HL-60 (cell line): ENCODE measurements at regions not wholly inside any gene's neighbourhood (a gene's known extent, or its start where the extent isn't known, plus 50 kb on each side); places are given as distances from the start of the nearest gene placed in this dataset.

Experiments used
- DNase-seq, 2 experiments: peaks; one replicate each; pipeline ENCODE4 v3.0.0-alpha.2; 2010 to 2020; ENCODE audit warnings: low read depth in 1 of 2, low spot score in 1 of 2
- H3K27ac ChIP-seq: fragments of 250-450 bp; sonication (Bioruptor Pico); replicated peaks from 2 replicates; pipeline ENCODE4 v1.5.1; 2020; ENCODE audit warnings: mild to moderate bottlenecking, moderate library complexity
- H3K27me3 ChIP-seq: fragments of 250-450 bp; sonication (Bioruptor Pico); 2 replicates; pipeline ENCODE4 v1.5.1; 2021; ENCODE audit warnings: mild to moderate bottlenecking, moderate library complexity; ENCODE audit not compliant: insufficient read depth, poor library complexity, severe bottlenecking
- H3K4me3 ChIP-seq: replicated peaks from 2 replicates; pipeline ENCODE4 v1.5.1; 2011; ENCODE audit warnings: mild to moderate bottlenecking, control low read depth, low read length; ENCODE audit not compliant: insufficient read depth
- GABPA ChIP-seq: IDR thresholded peaks from 2 replicates; pipeline ENCODE4 v1.6.1; 2012; ENCODE audit warnings: low read depth
- POLR2AphosphoS5 ChIP-seq: IDR thresholded peaks from 2 replicates; pipeline ENCODE4 v1.6.1; 2012; ENCODE audit warnings: low read depth
- REST ChIP-seq: IDR thresholded peaks from 2 replicates; pipeline ENCODE4 v1.6.1; 2012; ENCODE audit warnings: low read depth; ENCODE audit not compliant: insufficient replicate concordance
- SPI1 ChIP-seq: IDR thresholded peaks from 2 replicates; pipeline ENCODE4 v1.6.1; 2012; ENCODE audit warnings: low read depth, mild to moderate bottlenecking, borderline replicate concordance
- TF ChIP-seq, protein P1 (sequence below): IDR thresholded peaks from one replicate; pipeline ENCODE4 v1.5.1; 2011; ENCODE audit warnings: low read length, control low read depth, inconsistent platforms; ENCODE audit not compliant: insufficient read depth

- TF ChIP-seq REST (no peak), SPI1 (no peak), GABPA (no peak), POLR2AphosphoS5 (no peak)
- TF ChIP-seq, protein P1, sequence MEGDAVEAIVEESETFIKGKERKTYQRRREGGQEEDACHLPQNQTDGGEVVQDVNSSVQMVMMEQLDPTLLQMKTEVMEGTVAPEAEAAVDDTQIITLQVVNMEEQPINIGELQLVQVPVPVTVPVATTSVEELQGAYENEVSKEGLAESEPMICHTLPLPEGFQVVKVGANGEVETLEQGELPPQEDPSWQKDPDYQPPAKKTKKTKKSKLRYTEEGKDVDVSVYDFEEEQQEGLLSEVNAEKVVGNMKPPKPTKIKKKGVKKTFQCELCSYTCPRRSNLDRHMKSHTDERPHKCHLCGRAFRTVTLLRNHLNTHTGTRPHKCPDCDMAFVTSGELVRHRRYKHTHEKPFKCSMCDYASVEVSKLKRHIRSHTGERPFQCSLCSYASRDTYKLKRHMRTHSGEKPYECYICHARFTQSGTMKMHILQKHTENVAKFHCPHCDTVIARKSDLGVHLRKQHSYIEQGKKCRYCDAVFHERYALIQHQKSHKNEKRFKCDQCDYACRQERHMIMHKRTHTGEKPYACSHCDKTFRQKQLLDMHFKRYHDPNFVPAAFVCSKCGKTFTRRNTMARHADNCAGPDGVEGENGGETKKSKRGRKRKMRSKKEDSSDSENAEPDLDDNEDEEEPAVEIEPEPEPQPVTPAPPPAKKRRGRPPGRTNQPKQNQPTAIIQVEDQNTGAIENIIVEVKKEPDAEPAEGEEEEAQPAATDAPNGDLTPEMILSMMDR = no peak
These were observed 224.0 kb upstream of the ZNF32 start for GRCh38 chr10:43872644-43873043.

DNA sequence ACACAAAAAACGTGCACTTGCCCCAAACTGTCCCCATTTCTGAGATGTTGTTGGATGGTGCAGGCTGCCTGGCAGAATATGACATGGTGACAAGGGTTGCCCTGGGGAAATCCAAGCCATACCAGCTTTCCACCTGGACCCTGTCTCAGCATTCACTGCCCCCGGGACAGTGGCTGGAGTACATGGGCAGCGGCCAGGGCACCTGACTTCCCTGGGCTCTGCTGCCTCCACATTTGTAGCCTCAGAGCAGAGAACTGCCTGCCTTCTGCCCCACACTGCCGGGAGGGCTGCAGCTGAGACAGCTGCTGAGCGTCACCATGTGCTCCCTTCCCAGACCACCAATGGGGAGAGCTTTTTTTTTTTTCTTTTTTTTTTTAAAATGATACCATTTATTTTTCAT, 222.9 kb upstream of the ZNF32 start:
- TF ChIP-seq GABPA (no peak), POLR2AphosphoS5 (no peak), REST (no peak), SPI1 (no peak)
- TF ChIP-seq, protein P1 = no peak
- DNase-seq = no peak
- Histone ChIP-seq H3K27ac (no peak overlapping the region), H3K27me3 (no peaks in the 10 kb centered on the region), H3K4me3 (no peak overlapping the region)

More at GRCh38 chr10:43872644-43873043, 224.0 kb upstream of the ZNF32 start:
- no peak overlapping the region for H3K4me3 ChIP-seq
- DNase-seq = no peak
- no peaks in the 10 kb centered on the region for H3K27me3 ChIP-seq
- no peak overlapping the region for H3K27ac ChIP-seq

DNA sequence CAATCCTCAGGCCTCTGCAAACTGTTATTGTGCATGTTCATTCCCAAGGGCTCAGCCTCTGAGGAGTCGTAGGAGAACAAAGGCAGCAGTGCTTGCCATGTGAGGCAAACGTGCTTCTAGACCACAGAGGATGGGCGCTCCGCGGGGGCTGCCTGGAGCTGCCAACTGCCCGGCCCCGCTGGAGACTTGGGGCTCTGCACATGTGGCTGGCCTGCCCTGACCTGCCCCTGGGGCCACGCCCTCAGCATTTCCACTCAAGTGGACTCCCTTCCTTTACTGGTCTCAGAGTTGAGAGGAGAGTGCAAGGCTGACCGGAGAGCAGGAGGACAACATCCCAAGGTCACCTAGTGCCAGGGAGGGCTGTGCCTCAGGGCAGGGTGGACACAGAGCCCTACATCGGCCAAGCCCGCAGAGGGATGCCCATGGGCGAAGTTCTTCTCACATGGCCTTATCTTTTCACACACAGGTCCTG, 222.3 kb upstream of the ZNF32 start:
- Histone ChIP-seq H3K4me3 (no peak overlapping the region), H3K27ac (no peak overlapping the region), H3K27me3 (no peaks in the 10 kb centered on the region)
- no peak for DNase-seq
- TF ChIP-seq, protein P1 = no peak
- TF ChIP-seq SPI1 (no peak), POLR2AphosphoS5 (no peak), REST (no peak), GABPA (no peak)
